AG04449 (cell line): ENCODE measurements at regions not wholly inside any gene's neighbourhood (a gene's known extent, or its start where the extent isn't known, plus 50 kb on each side); places are given as distances from the start of the nearest gene placed in this dataset.

Experiments
- CTCF ChIA-PET: fragments of 350-600 bp; formaldehyde crosslinking; extraction: SDS; loops from one replicate; lab custom pipeline; 2021; ENCODE audit warnings: antibody characterized with exemption; lab: Yijun Ruan, JAX
- POLR2A ChIA-PET: fragments of 400-600, 350-600 bp; formaldehyde crosslinking; extraction: SDS; loops from one replicate; lab custom pipeline; 2020; ENCODE audit warnings: antibody characterized with exemption, inconsistent platforms; lab: Yijun Ruan, JAX
- DNase-seq: peaks from one replicate; pipeline ENCODE4 v3.0.0-alpha.2; 2010; ENCODE audit warnings: low read depth, low spot score
- H3K4me3 ChIP-seq: 2 replicates; pipeline ENCODE4 v1.5.1; 2011; ENCODE audit warnings: low read depth, mild to moderate bottlenecking, control low read depth, low read length
- CTCF ChIP-seq: IDR thresholded peaks from one replicate; pipeline ENCODE4 v1.5.1; 2011; ENCODE audit warnings: mild to moderate bottlenecking, moderate library complexity, low read length, control low read depth, inconsistent platforms; ENCODE audit not compliant: insufficient read depth; ENCODE audit errors: missing control alignments

- DNase-seq = no peak
- POLR2A ChIA-PET = no interaction called here
- H3K4me3 ChIP-seq = no peak overlapping the region
Observed at GRCh38 chr1:68322837-68323687, 90.7 kb upstream of the WLS start.

GRCh38 chr1:68322096-68322495 lies 89.8 kb upstream of the WLS start:
- no peak overlapping the region for H3K4me3 ChIP-seq
- ChIA-PET POLR2A (no interaction called here), CTCF (interaction anchor here (1.4 to 6.4 kb wide), 6 partner anchors 10 to 205 kb away, joined by 5 to 47 read pairs (median 12); no protein-coding TSS in a partner anchor)
- no peak for TF ChIP-seq CTCF
- DNase-seq = no peak

More at GRCh38 chr1:68322837-68323687, 90.7 kb upstream of the WLS start:
- CTCF ChIA-PET = interaction anchor here (1.4 to 6.4 kb wide), 7 partner anchors 9 to 206 kb away, joined by 3 to 47 read pairs (median 10); no protein-coding TSS in a partner anchor
- TF ChIP-seq CTCF = no peak

- ChIA-PET POLR2A (no interaction called here), CTCF (interaction anchor here (0.7 to 6.4 kb wide), 18 partner anchors 9 to 209 kb away, joined by 3 to 71 read pairs (median 4); partner anchors contain the start of gene WLS)
Observed at GRCh38 chr1:68321084-68321685, 88.9 kb upstream of the WLS start.

GRCh38 chr1:68320349-68320748 lies 88.0 kb upstream of the WLS start:
- DNase-seq = no peak

More at GRCh38 chr1:68321084-68321685, 88.9 kb upstream of the WLS start:
- DNase-seq = no peak
- peak; percentile 68 for TF ChIP-seq CTCF
- H3K4me3 ChIP-seq = no peak overlapping the region

GRCh38 chr1:68319907-68320306 lies 87.6 kb upstream of the WLS start:
- no peak overlapping the region for H3K4me3 ChIP-seq
- ChIA-PET CTCF (interaction anchor here (1.1 to 6.4 kb wide), 7 partner anchors 10 to 208 kb away, joined by 3 to 71 read pairs (median 5); no protein-coding TSS in a partner anchor), POLR2A (no interaction called here)
- no peak for TF ChIP-seq CTCF
- DNase-seq = no peak

More at GRCh38 chr1:68320349-68320748, 88.0 kb upstream of the WLS start:
- CTCF ChIA-PET = interaction anchor here (0.7 to 6.4 kb wide), 15 partner anchors 8 to 208 kb away, joined by 3 to 71 read pairs (median 5); partner anchors contain the start of gene WLS
- H3K4me3 ChIP-seq = no peak overlapping the region
- no peak for TF ChIP-seq CTCF
- POLR2A ChIA-PET = no interaction called here
